ENCODE measurements at regions not wholly inside any gene's neighbourhood (a gene's known extent, or its start where the extent isn't known, plus 50 kb on each side); places are given as distances from the start of the nearest gene placed in this dataset.
"Not testable (repeated sequence)": the region's sequence is repeated elsewhere in the genome, so short reads cannot be mapped to it uniquely, and the experiment has no call there.

DNA sequence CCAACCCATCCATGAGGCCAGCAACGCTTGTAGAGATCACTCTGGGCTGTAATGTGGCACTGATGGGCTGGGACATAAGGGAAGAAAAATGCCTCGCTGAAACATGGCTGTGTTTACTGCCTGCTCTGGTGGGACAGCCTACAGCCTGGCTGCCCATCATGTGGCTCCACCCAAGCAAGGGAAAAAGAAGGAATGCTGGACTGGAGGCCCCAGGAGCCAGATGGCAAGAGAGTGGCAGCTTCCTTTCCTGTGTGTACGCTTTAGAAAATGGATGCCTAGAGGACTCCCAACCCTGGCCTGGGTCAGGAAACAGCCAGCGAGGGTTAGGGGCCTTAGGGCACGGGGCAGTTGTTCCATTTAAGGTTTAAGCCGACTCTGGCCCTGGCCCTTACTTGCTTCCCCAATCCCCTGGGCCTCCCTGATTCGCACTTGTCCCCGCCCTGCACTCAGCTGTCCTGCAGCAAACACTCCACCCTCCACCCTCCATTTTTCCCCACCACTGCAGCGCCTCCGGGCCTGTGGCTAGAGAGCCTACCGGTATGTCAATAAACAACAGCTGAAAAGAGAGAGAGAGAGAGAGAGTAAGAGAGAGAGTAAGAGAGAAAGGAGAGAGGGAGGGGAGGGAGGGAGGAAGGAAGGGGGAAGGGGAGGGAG lies 819.4 kb downstream of the SEMA5A start:
- Histone ChIP-seq H3K27ac (ENCODE audit: low read depth, low read length) (no peak overlapping the region), H3K9me3 (ENCODE audit: control insufficient read depth in 2 of 3, low read length in 3 of 3) (no peaks in the 10 kb centered on the region), H3K4me3 (ENCODE audit: low read length) (no peak overlapping the region), H3K36me3 (ENCODE audit: control insufficient read depth in 2 of 3, insufficient read depth in 3 of 3, low read length in 3 of 3) (no peaks in the 10 kb centered on the region), H3K27me3 (ENCODE audit: control insufficient read depth in 2 of 2, insufficient read depth in 2 of 2, low read length in 2 of 2) (no peaks in the 10 kb centered on the region), H3K4me1 (ENCODE audit: control insufficient read depth in 2 of 2, insufficient read depth in 2 of 2, low read length in 2 of 2) (no peaks in the 10 kb centered on the region)
- DNase-seq (no peak), ATAC-seq (no peak)
- POLR2A ChIA-PET: no interaction called here
- Mint-ChIP-seq H3K27ac (no peak overlapping the region), H3K4me3 (no peak overlapping the region), H3K4me1 (no peaks in the 10 kb centered on the region), H3K27me3 (no peaks in the 10 kb centered on the region), H3K9me3 (peaks cover 0 to 11% (median 6%) of the 10 kb centered on the region in 11 donors), H3K36me3 (no peaks in the 10 kb centered on the region)
- CTCF ChIA-PET: no interaction called here
- intact Hi-C loops (cut with micrococcal nuclease): no loop called here

DNA sequence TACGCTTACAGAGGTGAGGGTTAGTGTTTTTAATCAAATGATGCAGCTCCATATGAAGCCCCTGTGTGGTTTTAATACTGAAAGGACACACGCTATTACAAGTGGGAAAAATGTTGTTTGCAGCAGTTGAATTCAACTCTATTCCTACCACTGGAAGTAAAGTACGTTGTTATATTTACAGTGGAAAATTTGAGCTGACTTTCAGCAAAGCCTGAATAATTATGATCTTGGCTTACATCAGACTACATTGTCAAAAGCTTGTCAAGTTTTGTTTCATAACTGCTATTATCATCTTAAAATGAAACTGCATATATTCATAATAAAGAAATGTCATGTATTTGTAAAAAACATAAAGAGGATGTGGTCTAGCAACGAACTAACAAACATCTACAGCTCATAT lies 818.5 kb downstream of the SEMA5A start:
- Mint-ChIP-seq H3K9me3 (peaks cover 0 to 15% (median 6%) of the 10 kb centered on the region in 11 donors), H3K27ac (no peak overlapping the region), H3K27me3 (no peaks in the 10 kb centered on the region), H3K4me3 (no peak overlapping the region), H3K4me1 (no peaks in the 10 kb centered on the region), H3K36me3 (no peaks in the 10 kb centered on the region)
- Histone ChIP-seq H3K27me3 (ENCODE audit: control insufficient read depth in 2 of 2, insufficient read depth in 2 of 2, low read length in 2 of 2) (no peaks in the 10 kb centered on the region), H3K4me3 (ENCODE audit: low read length) (no peak overlapping the region), H3K27ac (ENCODE audit: low read depth, low read length) (no peak overlapping the region), H3K36me3 (ENCODE audit: control insufficient read depth in 2 of 3, insufficient read depth in 3 of 3, low read length in 3 of 3) (no peaks in the 10 kb centered on the region), H3K4me1 (ENCODE audit: control insufficient read depth in 2 of 2, insufficient read depth in 2 of 2, low read length in 2 of 2) (no peaks in the 10 kb centered on the region), H3K9me3 (ENCODE audit: control insufficient read depth in 2 of 3, low read length in 3 of 3) (no peaks in the 10 kb centered on the region)
- POLR2A ChIA-PET: no interaction called here
- ATAC-seq: no peak
- CTCF ChIA-PET: no interaction called here
- intact Hi-C loops (cut with micrococcal nuclease): no loop called here
- no peak for DNase-seq

DNA sequence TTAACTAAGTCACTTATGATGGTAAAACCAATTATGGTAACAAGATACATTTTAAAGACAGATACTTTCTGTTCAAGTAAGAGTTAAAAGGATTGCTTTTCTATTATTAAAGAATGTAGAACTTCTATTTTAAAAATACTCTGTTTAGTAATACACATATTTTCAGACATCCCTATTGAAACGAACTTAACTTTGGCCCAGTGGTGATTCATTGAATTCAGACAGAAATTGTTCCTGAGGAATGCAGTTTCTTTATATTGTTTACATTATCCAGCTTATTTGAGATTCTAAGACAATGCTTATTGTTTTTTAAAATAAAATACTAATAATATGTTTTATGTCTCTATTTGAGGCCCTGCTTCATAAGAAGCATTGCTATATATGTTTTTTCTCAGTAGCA lies 816.4 kb downstream of the SEMA5A start:
- Histone ChIP-seq H3K27me3 (ENCODE audit: control insufficient read depth in 2 of 2, insufficient read depth in 2 of 2, low read length in 2 of 2) (no peaks in the 10 kb centered on the region), H3K36me3 (ENCODE audit: control insufficient read depth in 2 of 3, insufficient read depth in 3 of 3, low read length in 3 of 3) (no peaks in the 10 kb centered on the region), H3K9me3 (ENCODE audit: control insufficient read depth in 2 of 3, low read length in 3 of 3) (no peaks in the 10 kb centered on the region), H3K27ac (ENCODE audit: low read depth, low read length) (no peak overlapping the region), H3K4me1 (ENCODE audit: control insufficient read depth in 2 of 2, insufficient read depth in 2 of 2, low read length in 2 of 2) (no peaks in the 10 kb centered on the region), H3K4me3 (ENCODE audit: low read length) (no peak overlapping the region)
- Mint-ChIP-seq H3K27ac (no peak overlapping the region), H3K27me3 (no peaks in the 10 kb centered on the region), H3K4me1 (no peaks in the 10 kb centered on the region), H3K9me3 (peaks cover 0 to 15% (median 3%) of the 10 kb centered on the region in 11 donors), H3K36me3 (no peaks in the 10 kb centered on the region), H3K4me3 (no peak overlapping the region)
- ChIA-PET POLR2A (no interaction called here), CTCF (no interaction called here)
- ATAC-seq (no peak), DNase-seq (no peak)
- intact Hi-C loops (cut with micrococcal nuclease): no loop called here

DNA sequence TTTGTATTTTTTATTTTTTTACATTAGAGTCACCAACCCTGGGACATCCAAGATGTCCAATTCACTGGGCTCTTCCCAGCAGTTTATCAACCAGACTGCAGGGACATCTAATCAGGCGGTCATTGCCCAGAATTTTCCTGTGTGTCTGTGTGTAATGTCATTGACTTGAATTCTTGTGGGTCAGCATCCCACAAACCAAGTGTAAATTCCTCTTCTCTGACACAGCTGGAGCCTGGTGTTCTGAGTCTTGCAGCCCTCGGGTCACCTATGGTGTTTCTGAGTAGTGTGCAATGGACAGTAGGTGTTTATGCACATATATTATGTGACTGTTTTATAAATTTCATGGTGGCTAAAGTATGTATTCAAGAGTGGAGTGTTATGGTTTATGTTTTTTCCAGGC lies 815.7 kb downstream of the SEMA5A start:
- no peak overlapping the region for H3K4me3 Mint-ChIP-seq
- DNase-seq: no peak
- H3K27me3 Mint-ChIP-seq: no peaks in the 10 kb centered on the region
- H3K4me3 ChIP-seq (ENCODE audit: low read length): no peak overlapping the region
- no peaks in the 10 kb centered on the region for H3K4me1 ChIP-seq (ENCODE audit: control insufficient read depth in 2 of 2, insufficient read depth in 2 of 2, low read length in 2 of 2)
- no peak overlapping the region for H3K27ac Mint-ChIP-seq
- POLR2A ChIA-PET: no interaction called here
- intact Hi-C loops (cut with micrococcal nuclease): no loop called here
- no peak overlapping the region for H3K27ac ChIP-seq (ENCODE audit: low read depth, low read length)
- H3K27me3 ChIP-seq (ENCODE audit: control insufficient read depth in 2 of 2, insufficient read depth in 2 of 2, low read length in 2 of 2): no peaks in the 10 kb centered on the region
- no peaks in the 10 kb centered on the region for H3K9me3 ChIP-seq (ENCODE audit: control insufficient read depth in 2 of 3, low read length in 3 of 3)
- H3K4me1 Mint-ChIP-seq: no peaks in the 10 kb centered on the region
- no peaks in the 10 kb centered on the region for H3K36me3 Mint-ChIP-seq
- no peak for ATAC-seq
- peaks cover 0 to 15% (median 3%) of the 10 kb centered on the region in 11 donors for H3K9me3 Mint-ChIP-seq
- H3K36me3 ChIP-seq (ENCODE audit: control insufficient read depth in 2 of 3, insufficient read depth in 3 of 3, low read length in 3 of 3): no peaks in the 10 kb centered on the region
- CTCF ChIA-PET: no interaction called here

- POLR2A ChIA-PET; H3K4me1 Mint-ChIP-seq; ATAC-seq; H3K4me3 Mint-ChIP-seq; H3K4me3 ChIP-seq (ENCODE audit: low read length); H3K4me1 ChIP-seq (ENCODE audit: control insufficient read depth in 2 of 2, insufficient read depth in 2 of 2, low read length in 2 of 2); H3K36me3 ChIP-seq (ENCODE audit: control insufficient read depth in 2 of 3, insufficient read depth in 3 of 3, low read length in 3 of 3); intact Hi-C loops (cut with micrococcal nuclease); H3K27me3 ChIP-seq (ENCODE audit: control insufficient read depth in 2 of 2, insufficient read depth in 2 of 2, low read length in 2 of 2); DNase-seq; H3K27ac ChIP-seq (ENCODE audit: low read depth, low read length); H3K27ac Mint-ChIP-seq; H3K36me3 Mint-ChIP-seq; H3K27me3 Mint-ChIP-seq; H3K9me3 ChIP-seq (ENCODE audit: control insufficient read depth in 2 of 3, low read length in 3 of 3); CTCF ChIA-PET: not testable (repeated sequence)
- peaks cover 0 to 15% (median 3%) of the 10 kb centered on the region in 11 donors for H3K9me3 Mint-ChIP-seq
Observed at GRCh38 chr5:8731110-8731509, 814.8 kb downstream of the SEMA5A start.

GRCh38 chr5:8740595-8740994 lies 805.3 kb downstream of the SEMA5A start:
- ChIA-PET POLR2A (no interaction called here), CTCF (no interaction called here)
- Mint-ChIP-seq H3K9me3 (peaks cover 0 to 24% (median 9%) of the 10 kb centered on the region in 11 donors), H3K4me1 (no peaks in the 10 kb centered on the region), H3K36me3 (no peaks in the 10 kb centered on the region), H3K27me3 (no peaks in the 10 kb centered on the region), H3K27ac (no peak overlapping the region), H3K4me3 (no peak overlapping the region)
- H3K27ac ChIP-seq (ENCODE audit: low read depth, low read length): no peak overlapping the region
- H3K9me3 ChIP-seq (ENCODE audit: control insufficient read depth in 2 of 3, low read length in 3 of 3): no peaks in the 10 kb centered on the region
- DNase-seq (no peak), ATAC-seq (no peak)
- intact Hi-C loops (cut with micrococcal nuclease): no loop called here
- H3K27me3 ChIP-seq (ENCODE audit: control insufficient read depth in 2 of 2, insufficient read depth in 2 of 2, low read length in 2 of 2): no peaks in the 10 kb centered on the region
- H3K4me3 ChIP-seq (ENCODE audit: low read length): no peak overlapping the region
- H3K36me3 ChIP-seq (ENCODE audit: control insufficient read depth in 2 of 3, insufficient read depth in 3 of 3, low read length in 3 of 3): no peaks in the 10 kb centered on the region
- no peaks in the 10 kb centered on the region for H3K4me1 ChIP-seq (ENCODE audit: control insufficient read depth in 2 of 2, insufficient read depth in 2 of 2, low read length in 2 of 2)

- POLR2A ChIA-PET: no interaction called here
- no peaks in the 10 kb centered on the region for H3K4me1 Mint-ChIP-seq
- no peaks in the 10 kb centered on the region for H3K4me1 ChIP-seq (ENCODE audit: control insufficient read depth in 2 of 2, insufficient read depth in 2 of 2, low read length in 2 of 2)
- H3K4me3 Mint-ChIP-seq: no peak overlapping the region
- no peaks in the 10 kb centered on the region for H3K36me3 ChIP-seq (ENCODE audit: control insufficient read depth in 2 of 3, insufficient read depth in 3 of 3, low read length in 3 of 3)
- no peaks in the 10 kb centered on the region for H3K27me3 Mint-ChIP-seq
- DNase-seq: no peak
- H3K27ac ChIP-seq (ENCODE audit: low read depth, low read length): no peak overlapping the region
- intact Hi-C loops (cut with micrococcal nuclease): no loop called here
- H3K9me3 ChIP-seq (ENCODE audit: control insufficient read depth in 2 of 3, low read length in 3 of 3): no peaks in the 10 kb centered on the region
- no peaks in the 10 kb centered on the region for H3K36me3 Mint-ChIP-seq
- no peak overlapping the region for H3K4me3 ChIP-seq (ENCODE audit: low read length)
- CTCF ChIA-PET: no interaction called here
- H3K27ac Mint-ChIP-seq: no peak overlapping the region
- ATAC-seq: no peak
- H3K27me3 ChIP-seq (ENCODE audit: control insufficient read depth in 2 of 2, insufficient read depth in 2 of 2, low read length in 2 of 2): no peaks in the 10 kb centered on the region
- peaks cover 0 to 13% (median 3%) of the 10 kb centered on the region in 11 donors for H3K9me3 Mint-ChIP-seq
Observed at GRCh38 chr5:8749556-8749955, 796.3 kb downstream of the SEMA5A start.
